Fibroblast of lung (primary cell): ENCODE measurements at regions not wholly inside any gene's neighbourhood (a gene's known extent, or its start where the extent isn't known, plus 50 kb on each side); places are given as distances from the start of the nearest gene placed in this dataset.
"Not testable (repeated sequence)": the region's sequence is repeated elsewhere in the genome, so short reads cannot be mapped to it uniquely, and the experiment has no call there.

Experiments
- CTCF ChIP-seq, 2 donors: IDR thresholded peaks in 1 of 2; conservative IDR thresholded peaks in 1 of 2; 1 replicate in 1 of 2; 2 replicates in 1 of 2; pipeline ENCODE4 v1.5.1; 2011 to 2012; ENCODE audit warnings: low read length in 2 of 2, control low read depth in 1 of 2, inconsistent platforms in 1 of 2, low read depth in 1 of 2, mild to moderate bottlenecking in 1 of 2
- EZH2 ChIP-seq: IDR thresholded peaks from 2 replicates; pipeline ENCODE4 v1.5.1; 2012; ENCODE audit warnings: low read length, control low read depth, mild to moderate bottlenecking; ENCODE audit errors: missing control alignments

DNA sequence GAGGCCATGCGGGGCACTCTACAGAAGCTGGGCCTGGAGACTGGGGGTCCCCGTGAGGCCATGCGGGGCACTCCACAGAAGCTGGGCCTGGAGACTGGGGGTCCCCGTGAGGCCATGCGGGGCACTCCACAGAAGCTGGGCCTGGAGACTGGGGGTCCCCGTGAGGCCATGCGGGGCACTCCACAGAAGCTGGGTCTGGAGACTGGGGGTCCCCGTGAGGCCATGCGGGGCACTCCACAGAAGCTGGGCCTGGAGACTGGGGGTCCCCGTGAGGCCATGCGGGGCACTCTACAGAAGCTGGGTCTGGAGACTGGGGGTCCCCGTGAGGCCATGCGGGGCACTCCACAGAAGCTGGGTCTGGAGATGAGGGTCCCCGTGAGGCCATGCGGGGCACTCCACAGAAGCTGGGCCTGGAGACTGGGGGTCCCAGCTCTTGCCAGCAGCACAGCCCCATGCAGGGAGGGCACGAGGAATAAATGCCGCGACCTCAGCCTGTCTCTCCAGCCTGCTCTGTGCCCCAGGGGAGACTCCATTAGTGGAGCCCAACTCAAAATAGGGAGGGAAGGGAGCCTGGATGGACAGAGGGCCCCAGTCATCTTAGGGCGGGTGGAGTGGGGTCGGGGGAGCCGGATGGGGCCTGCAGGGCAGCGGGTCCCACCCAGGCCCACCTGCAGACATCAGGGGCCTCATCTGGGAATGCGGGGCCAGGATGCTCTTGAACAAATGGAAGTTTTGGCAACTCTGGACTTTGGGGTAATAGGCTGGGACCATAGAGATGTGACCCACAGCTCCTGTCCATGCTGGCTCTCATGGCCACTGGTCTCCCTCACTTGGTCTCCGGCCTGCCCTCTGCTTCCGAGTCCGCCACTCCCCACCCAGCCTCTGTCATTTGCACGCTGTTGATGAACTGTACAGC is 343.6 kb upstream of the SFSWAP start:
- TF ChIP-seq CTCF (conservative IDR thresholded peaks at IDR 0.05 in 1 of 2, IDR thresholded peaks at IDR 0.05 in 1 of 2; ENCODE audit: low read depth in 1 of 2, low read length in 2 of 2); EZH2: not testable (repeated sequence)
